HepG2 (cell line): ENCODE measurements at regions not wholly inside any gene's neighbourhood (a gene's known extent, or its start where the extent isn't known, plus 50 kb on each side); places are given as distances from the start of the nearest gene placed in this dataset.
A peak's percentile ranks its signal among the peaks of the same experiment; 100 is the strongest.

ENCODE experiments used
- ATAC-seq: fragments of 200-7000 bp; cut with Tn5 transposase; 3 replicates; pipeline ENCODE4 v1.9.1; 2020; ENCODE audit warnings: mild to moderate bottlenecking, moderate library complexity
- BruUV-seq: library from RNA; stranded (reverse); fragments of 400-500 nt; replicated peaks from 2 replicates; lab custom pipeline; 2021; lab: Mats Ljungman, UMichigan
- CTCF ChIA-PET: fragments of 300-600 bp; formaldehyde crosslinking; extraction: SDS; loops from one replicate; lab custom pipeline; 2021; ENCODE audit warnings: low total read pairs, inconsistent platforms, low intra/inter-chr PET ratio; lab: Yijun Ruan, JAX
- POLR2A ChIA-PET: fragments of 350-600 bp; sonication (Branson Sonifier 250); formaldehyde crosslinking; loops from one replicate; lab custom pipeline; 2020; ENCODE audit warnings: antibody characterized with exemption, inconsistent platforms; lab: Yijun Ruan, JAX
- DNase-seq: peaks from one replicate; pipeline ENCODE4 v3.0.0-alpha.2; 2015; ENCODE audit warnings: low spot score
- FAIRE-seq: peaks from 3 replicates; lab custom pipeline; 2011; peaks lifted over from hg19 to GRCh38; lab: Jason Lieb, UNC
- H2AFZ ChIP-seq: one replicate; pipeline ENCODE4 v1.6.1; 2011; ENCODE audit warnings: low read length, inconsistent platforms
- H3K27ac ChIP-seq: fragments of 300-600 bp; 3 replicates; pipeline ENCODE4 v1.8.0; 2011; ENCODE audit warnings: mixed run types, mild to moderate bottlenecking, mixed read lengths, low read length, inconsistent platforms; ENCODE audit not compliant: insufficient read depth; ENCODE audit errors: extremely low read length
- H3K27me3 ChIP-seq, 2 experiments: fragments of 200-600 bp in 1 of 2; 2 replicates in 1 of 2; 3 replicates in 1 of 2; pipeline versions ENCODE4 v1.6.0 to v1.8.0; 2011; ENCODE audit warnings: low read length in 2 of 2, mild to moderate bottlenecking in 2 of 2, moderate library complexity in 2 of 2, inconsistent platforms in 1 of 2; ENCODE audit not compliant: insufficient read depth in 2 of 2, control insufficient read depth in 1 of 2
- H3K36me3 ChIP-seq, 2 experiments: fragments of 200-600 bp in 1 of 2; replicated peaks in 1 of 2; 2 replicates in 1 of 2; 3 replicates in 1 of 2; pipeline versions ENCODE4 v1.5.1 to v1.8.0; 2011; ENCODE audit warnings: low read length in 2 of 2, inconsistent platforms in 1 of 2; ENCODE audit not compliant: insufficient read depth in 2 of 2, control insufficient read depth in 1 of 2
- H3K4me1 ChIP-seq: 2 replicates; pipeline ENCODE4 v1.5.1; 2012; ENCODE audit warnings: low read length, inconsistent platforms; ENCODE audit not compliant: insufficient read depth
- H3K4me2 ChIP-seq: 2 replicates; pipeline ENCODE4 v1.6.0; 2011; ENCODE audit warnings: low read depth, low read length, inconsistent platforms
- H3K4me3 ChIP-seq, 3 experiments: fragments of 200-600 bp in 1 of 3; sonication (generic), shearing (Covaris generic) in 1 of 3; replicated peaks in 1 of 3; 2 replicates each; pipeline ENCODE4 v1.5.1; 2011 to 2016; ENCODE audit warnings: low read length in 3 of 3, inconsistent platforms in 2 of 3, low read depth in 2 of 3, mild to moderate bottlenecking in 2 of 3, control low read depth in 1 of 3, mixed read lengths in 1 of 3; ENCODE audit not compliant: insufficient read depth in 1 of 3
- H3K79me2 ChIP-seq: one replicate; pipeline ENCODE4 v1.6.1; 2011; ENCODE audit warnings: low read length, inconsistent platforms; ENCODE audit not compliant: insufficient read depth
- H3K9ac ChIP-seq: 2 replicates; pipeline ENCODE4 v1.6.0; 2011; ENCODE audit warnings: mild to moderate bottlenecking, low read depth, low read length, inconsistent platforms; ENCODE audit not compliant: insufficient read depth
- H3K9me3 ChIP-seq: 2 replicates; pipeline ENCODE4 v1.5.1; 2012; ENCODE audit warnings: mild to moderate bottlenecking, low read length
- H4K20me1 ChIP-seq: 2 replicates; pipeline ENCODE4 v1.6.0; 2011; ENCODE audit warnings: inconsistent platforms, mild to moderate bottlenecking, low read length, moderate library complexity; ENCODE audit not compliant: insufficient read depth
- MAFF ChIP-seq: IDR thresholded peaks from 2 replicates; pipeline ENCODE4 v1.6.1; 2011; ENCODE audit warnings: low read depth, low read length, improper control_type of control experiment
- MAFK ChIP-seq, 2 experiments: IDR thresholded peaks in 1 of 2; conservative IDR thresholded peaks in 1 of 2; 2 replicates each; pipeline ENCODE4 v1.6.1; 2011; ENCODE audit warnings: improper control_type of control experiment in 2 of 2, low read length in 2 of 2
- NR2C2 ChIP-seq: sonication (generic); formaldehyde crosslinking; IDR thresholded peaks from 2 replicates; pipeline ENCODE4 v1.4.0; 2020; ENCODE audit warnings: missing genetic modification reagents, mild to moderate bottlenecking, moderate library complexity, borderline replicate concordance
- PITX1 ChIP-seq: sonication (generic); formaldehyde crosslinking; IDR thresholded peaks from 2 replicates; pipeline ENCODE4 v1.5.1; 2020; ENCODE audit warnings: mild to moderate bottlenecking, missing genetic modification reagents
- REXO4 ChIP-seq: sonication (generic); formaldehyde crosslinking; IDR thresholded peaks from 2 replicates; pipeline ENCODE4 v1.8.0; 2022; ENCODE audit warnings: missing genetic modification reagents, mild to moderate bottlenecking, borderline replicate concordance
- XRCC5 ChIP-seq: fragments of 200-400 bp; formaldehyde crosslinking; optimal IDR thresholded peaks from 2 replicates; pipeline ENCODE3; 2017; ENCODE audit warnings: mild to moderate bottlenecking, low read length
- ZNF670 ChIP-seq: sonication (generic); formaldehyde crosslinking; IDR thresholded peaks from 2 replicates; pipeline ENCODE4 v1.8.0; 2022; ENCODE audit warnings: mild to moderate bottlenecking, missing genetic modification reagents, borderline replicate concordance
- WGBS: methylation state at CpG from one replicate; pipeline ENCODE4 v1.1.6; 2017; ENCODE audit warnings: low lambda C conversion rate; 5-methylcytosine and 5-hydroxymethylcytosine counted together
- in situ Hi-C: cut with HindIII; loops from 2 replicates; pipeline ENCODE4 v1.10.0; 2017; ENCODE audit warnings: low pct_unique_long_range_greater_than_20kb; ENCODE audit not compliant: extremely low pct_ligation_motif_present
- intact Hi-C: fragments of 100-400 bp; cut with micrococcal nuclease; formaldehyde crosslinking; loops from one replicate; pipeline ENCODE4 v1.10.0; 2022; ENCODE audit not compliant: unreplicated experiment
- TF ChIP-seq, protein P1 (sequence below): sonication (generic); formaldehyde crosslinking; conservative IDR thresholded peaks from 2 replicates; pipeline ENCODE4 v1.5.0; 2020; ENCODE audit warnings: missing genetic modification reagents
- TF ChIP-seq, protein P2 (sequence below): sonication (generic); formaldehyde crosslinking; IDR thresholded peaks from 2 replicates; pipeline ENCODE4 v1.8.1; 2023; ENCODE audit warnings: mild to moderate bottlenecking, moderate library complexity, missing genetic modification reagents

DNA sequence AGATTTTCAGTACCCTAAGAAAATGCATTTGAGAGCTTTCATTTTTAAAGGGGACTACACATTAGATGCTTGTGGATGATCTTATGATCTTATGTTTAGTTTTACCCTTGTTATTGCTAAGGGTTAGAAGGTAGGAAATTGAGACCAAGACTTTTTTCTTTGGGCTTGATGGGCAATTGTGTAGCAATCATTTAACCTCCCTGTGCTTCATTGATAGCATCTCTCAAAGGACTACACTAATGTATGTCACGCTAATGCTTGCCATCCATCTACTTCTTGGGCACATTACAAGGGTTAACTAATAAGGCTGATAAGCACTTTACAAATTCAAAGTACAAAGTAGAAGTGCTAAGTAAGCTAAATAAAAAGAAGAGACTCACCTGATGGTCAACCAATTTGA, 189.3 kb upstream of the LRP1B start:
- no peaks in the 10 kb centered on the region for H3K9me3 ChIP-seq
- intact Hi-C loops (no loop called here), in situ Hi-C loops (no loop called here)
- no peak for FAIRE-seq
- no peak for DNase-seq
- ATAC-seq, result no peak
- TF ChIP-seq MAFF, result peak; percentile 37; the same call in 1 of the 2 replicates
- no peak for TF ChIP-seq REXO4 (CRISPR knock-in tag)
- no peak for TF ChIP-seq PITX1
- peak; percentile 39 to 76; a peak in 3 of 4 replicates for TF ChIP-seq MAFK (conservative IDR thresholded peaks at IDR 0.05 in 1 of 2, IDR thresholded peaks at IDR 0.05 in 1 of 2; ENCODE audit: low read length in 2 of 2)
- TF ChIP-seq, protein P1, sequence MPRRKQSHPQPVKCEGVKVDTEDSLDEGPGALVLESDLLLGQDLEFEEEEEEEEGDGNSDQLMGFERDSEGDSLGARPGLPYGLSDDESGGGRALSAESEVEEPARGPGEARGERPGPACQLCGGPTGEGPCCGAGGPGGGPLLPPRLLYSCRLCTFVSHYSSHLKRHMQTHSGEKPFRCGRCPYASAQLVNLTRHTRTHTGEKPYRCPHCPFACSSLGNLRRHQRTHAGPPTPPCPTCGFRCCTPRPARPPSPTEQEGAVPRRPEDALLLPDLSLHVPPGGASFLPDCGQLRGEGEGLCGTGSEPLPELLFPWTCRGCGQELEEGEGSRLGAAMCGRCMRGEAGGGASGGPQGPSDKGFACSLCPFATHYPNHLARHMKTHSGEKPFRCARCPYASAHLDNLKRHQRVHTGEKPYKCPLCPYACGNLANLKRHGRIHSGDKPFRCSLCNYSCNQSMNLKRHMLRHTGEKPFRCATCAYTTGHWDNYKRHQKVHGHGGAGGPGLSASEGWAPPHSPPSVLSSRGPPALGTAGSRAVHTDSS (CRISPR knock-in tag), result no peak
- TF ChIP-seq XRCC5, result no peak
- no TSS peak for BruUV-seq
- no peak overlapping the region for H3K27ac ChIP-seq
- no peaks in the 10 kb centered on the region for H4K20me1 ChIP-seq
- no peaks in the 10 kb centered on the region for H3K4me1 ChIP-seq
- no peaks in the 10 kb centered on the region for H3K79me2 ChIP-seq
- H3K27me3 ChIP-seq, result no peaks in the 10 kb centered on the region
- ChIA-PET POLR2A (no interaction called here), CTCF (no interaction called here)
- H3K4me2 ChIP-seq, result no peak overlapping the region
- H3K4me3 ChIP-seq, result no peak overlapping the region
- no peak overlapping the region for H3K9ac ChIP-seq
- no peak overlapping the region for H2AFZ ChIP-seq
- H3K36me3 ChIP-seq, result no peaks in the 10 kb centered on the region
- 41% methylated on average over 1 of the region's 1 CpG for WGBS

DNA sequence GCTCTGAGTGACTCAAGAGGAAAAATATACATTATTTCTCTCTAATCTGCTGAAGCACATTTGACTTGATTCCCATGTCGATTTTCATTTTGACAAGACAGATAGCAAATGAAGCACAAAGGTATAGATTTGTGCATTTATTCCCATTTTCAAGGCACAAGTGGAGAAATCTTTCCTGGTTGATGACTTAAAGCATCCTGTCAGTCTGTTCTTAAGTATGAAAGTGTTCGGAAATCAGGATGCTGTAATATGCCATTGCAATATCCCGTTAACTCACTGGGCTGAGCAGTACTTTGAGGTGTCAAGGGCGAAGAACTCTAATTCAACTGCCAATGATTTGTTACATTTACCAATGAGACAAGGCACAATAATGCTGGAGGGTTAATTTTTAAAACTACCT, 185.2 kb upstream of the LRP1B start:
- DNase-seq, result no peak
- H3K79me2 ChIP-seq, result no peaks in the 10 kb centered on the region
- no peak for ATAC-seq
- no peak overlapping the region for H3K4me3 ChIP-seq
- peaks cover 16% of the 10 kb centered on the region for H3K9me3 ChIP-seq
- FAIRE-seq, result no peak
- BruUV-seq, result no TSS peak
- ChIA-PET CTCF (no interaction called here), POLR2A (no interaction called here)
- no peaks in the 10 kb centered on the region for H3K27me3 ChIP-seq
- H3K9ac ChIP-seq, result no peak overlapping the region
- 20% methylated on average over 4 of the region's 4 CpGs for WGBS
- no peaks in the 10 kb centered on the region for H3K4me1 ChIP-seq
- intact Hi-C loops, result no loop called here
- no peaks in the 10 kb centered on the region for H3K36me3 ChIP-seq
- H3K27ac ChIP-seq, result no peak overlapping the region
- H2AFZ ChIP-seq, result no peak overlapping the region
- no peaks in the 10 kb centered on the region for H4K20me1 ChIP-seq
- in situ Hi-C loops, result no loop called here
- H3K4me2 ChIP-seq, result no peak overlapping the region
- TF ChIP-seq, protein P2, sequence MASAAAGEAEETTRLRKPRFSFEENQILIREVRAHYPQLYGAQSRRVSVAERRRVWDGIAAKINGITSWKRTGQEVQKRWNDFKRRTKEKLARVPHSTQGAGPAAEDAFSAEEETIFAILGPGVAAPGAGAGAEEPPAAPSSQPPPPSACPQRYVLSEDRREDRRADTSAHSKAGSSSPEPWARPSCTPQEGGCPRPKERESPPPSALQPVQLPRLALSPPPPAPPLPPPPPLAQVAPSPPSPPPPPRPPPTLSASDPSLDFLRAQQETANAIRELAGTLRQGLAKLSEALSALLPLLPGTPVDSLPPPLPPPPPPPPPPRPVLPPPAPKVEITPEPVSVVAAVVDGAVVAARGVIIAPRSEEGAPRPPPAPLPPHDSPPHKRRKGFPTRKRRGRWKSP (CRISPR knock-in tag), result no peak
- TF ChIP-seq ZNF670 (CRISPR knock-in tag) (no peak), NR2C2 (CRISPR knock-in tag) (no peak)
